GM12892 (cell line): ENCODE measurements at regions not wholly inside any gene's neighbourhood (a gene's known extent, or its start where the extent isn't known, plus 50 kb on each side); places are given as distances from the start of the nearest gene placed in this dataset.

Experiments
- POLR2A ChIP-seq: IDR thresholded peaks from 2 replicates; pipeline ENCODE4 v1.6.1; 2011; ENCODE audit warnings: low read depth, low read length, control low read depth
- POLR2AphosphoS5 ChIP-seq: IDR thresholded peaks from 2 replicates; pipeline ENCODE4 v1.6.1; 2011; ENCODE audit warnings: low read depth, low read length, control low read depth

- no peak for TF ChIP-seq POLR2A
- TF ChIP-seq POLR2AphosphoS5: no peak
Measured at GRCh38 chr5:87572611-87573010, 159.9 kb upstream of the CCNH start.
